ENCODE measurements at regions not wholly inside any gene's neighbourhood (a gene's known extent, or its start where the extent isn't known, plus 50 kb on each side); places are given as distances from the start of the nearest gene placed in this dataset.

DNA sequence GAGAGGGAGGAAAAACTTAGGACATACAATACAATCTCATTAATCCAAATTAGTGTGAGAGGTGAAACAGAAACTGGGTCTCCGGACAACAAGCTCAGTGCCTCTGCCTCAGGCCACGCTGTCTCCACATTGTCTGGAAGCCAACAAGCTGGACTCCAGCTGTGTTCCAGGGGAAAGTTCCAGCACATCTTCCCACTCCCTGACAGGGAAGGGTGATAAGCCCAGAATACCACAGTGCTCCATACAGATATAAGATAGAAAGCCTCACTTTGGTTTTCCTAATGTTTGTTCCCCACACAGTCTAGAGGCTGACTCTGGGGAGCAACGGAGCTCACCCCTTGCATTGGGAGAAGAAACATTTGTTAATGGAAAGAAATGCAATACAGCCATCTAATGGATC lies 117.1 kb upstream of the SPTLC3 start (continued):
- no peak for TF ChIP-seq BACH2 (CRISPR knock-in tag; IDR thresholded peaks at IDR 0.05; ENCODE audit: borderline replicate concordance)

DNA sequence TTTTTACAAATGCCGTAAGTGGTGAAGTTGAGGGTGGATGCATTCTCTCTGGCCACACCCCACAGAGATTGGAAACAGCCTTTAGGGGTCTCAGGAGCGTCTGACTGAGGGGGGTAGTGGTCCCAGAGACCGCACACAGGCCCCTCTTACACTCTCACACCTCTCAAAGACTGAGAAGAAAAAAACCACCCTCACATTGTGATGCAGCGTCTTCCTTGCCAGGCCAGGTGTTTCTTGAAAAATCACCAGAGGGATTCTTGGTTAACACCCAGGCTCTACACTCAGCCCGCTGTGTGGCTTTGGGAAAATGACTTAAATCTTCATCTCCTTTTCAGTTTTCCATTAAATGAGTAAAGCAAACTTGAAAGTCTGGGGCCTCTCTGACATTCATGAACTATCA lies 115.8 kb upstream of the SPTLC3 start:
- no peak for TF ChIP-seq TCF4 (CRISPR knock-in tag; IDR thresholded peaks at IDR 0.05; ENCODE audit: borderline replicate concordance)
- TF ChIP-seq, protein P1, sequence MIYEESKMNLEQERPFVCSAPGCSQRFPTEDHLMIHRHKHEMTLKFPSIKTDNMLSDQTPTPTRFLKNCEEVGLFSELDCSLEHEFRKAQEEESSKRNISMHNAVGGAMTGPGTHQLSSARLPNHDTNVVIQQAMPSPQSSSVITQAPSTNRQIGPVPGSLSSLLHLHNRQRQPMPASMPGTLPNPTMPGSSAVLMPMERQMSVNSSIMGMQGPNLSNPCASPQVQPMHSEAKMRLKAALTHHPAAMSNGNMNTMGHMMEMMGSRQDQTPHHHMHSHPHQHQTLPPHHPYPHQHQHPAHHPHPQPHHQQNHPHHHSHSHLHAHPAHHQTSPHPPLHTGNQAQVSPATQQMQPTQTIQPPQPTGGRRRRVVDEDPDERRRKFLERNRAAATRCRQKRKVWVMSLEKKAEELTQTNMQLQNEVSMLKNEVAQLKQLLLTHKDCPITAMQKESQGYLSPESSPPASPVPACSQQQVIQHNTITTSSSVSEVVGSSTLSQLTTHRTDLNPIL (CRISPR knock-in tag; IDR thresholded peaks at IDR 0.05; ENCODE audit: low read depth) = no peak
- TF ChIP-seq PPARA (CRISPR knock-in tag; IDR thresholded peaks at IDR 0.05; ENCODE audit: borderline replicate concordance) = no peak
- no peak for TF ChIP-seq ZNF8 (CRISPR knock-in tag; IDR thresholded peaks at IDR 0.05)
- ATAC-seq = no peak

DNA sequence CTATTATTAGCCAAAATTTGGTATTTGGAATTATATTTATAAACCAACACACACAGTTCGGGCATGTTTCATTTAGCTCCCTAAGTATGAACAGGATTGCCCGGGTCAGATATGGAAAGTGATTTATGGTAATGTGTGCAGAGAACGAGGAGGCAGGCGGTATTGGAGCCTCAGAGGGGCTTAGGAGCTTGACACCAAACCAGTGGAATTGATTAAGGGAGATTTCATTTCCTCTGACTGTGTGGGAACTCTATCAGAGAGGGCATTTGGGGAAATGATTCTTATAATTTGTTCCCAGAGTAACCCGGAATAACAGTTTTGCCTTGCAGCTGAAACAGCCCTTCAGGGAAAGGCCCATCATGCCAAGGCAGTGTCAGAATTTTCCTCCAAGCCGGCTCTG lies 115.1 kb upstream of the SPTLC3 start:
- no peak for ATAC-seq
- TF ChIP-seq ZNF70 (CRISPR knock-in tag; IDR thresholded peaks at IDR 0.05) (no peak), OSR1 (CRISPR knock-in tag; IDR thresholded peaks at IDR 0.05) (no peak), ISL1 (CRISPR knock-in tag; IDR thresholded peaks at IDR 0.05) (no peak)

DNA sequence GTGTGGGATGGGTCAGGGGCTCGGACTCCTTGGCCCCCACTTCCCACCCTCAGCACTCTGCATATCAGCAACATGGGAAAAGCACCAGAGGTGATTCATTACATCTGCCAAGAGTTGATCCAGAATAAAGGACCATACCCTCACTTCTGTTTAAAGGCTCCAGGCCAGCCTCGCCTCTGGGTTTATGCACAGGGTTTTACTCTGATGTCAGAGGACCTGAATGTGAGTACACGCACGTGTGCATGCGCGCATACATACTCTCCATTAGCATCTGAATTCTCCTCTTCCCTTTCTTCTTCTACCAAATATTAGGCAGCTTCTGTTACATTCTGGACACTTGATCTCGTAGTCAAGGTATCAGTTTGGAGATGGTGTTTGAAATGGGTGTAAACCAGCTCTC lies 114.7 kb upstream of the SPTLC3 start:
- TF ChIP-seq BACH2 (CRISPR knock-in tag; IDR thresholded peaks at IDR 0.05; ENCODE audit: borderline replicate concordance) (no peak), GLIS3 (CRISPR knock-in tag; IDR thresholded peaks at IDR 0.05) (no peak), CSDC2 (CRISPR knock-in tag; IDR thresholded peaks at IDR 0.05) (no peak), ZFP30 (CRISPR knock-in tag; IDR thresholded peaks at IDR 0.05) (no peak), ZNF70 (CRISPR knock-in tag; IDR thresholded peaks at IDR 0.05) (no peak), SNAI2 (CRISPR knock-in tag; IDR thresholded peaks at IDR 0.05) (no peak), OSR1 (CRISPR knock-in tag; IDR thresholded peaks at IDR 0.05) (no peak), ESRRG (CRISPR knock-in tag; IDR thresholded peaks at IDR 0.05) (no peak), ZNF8 (CRISPR knock-in tag; IDR thresholded peaks at IDR 0.05) (no peak), TOX (CRISPR knock-in tag; IDR thresholded peaks at IDR 0.05; ENCODE audit: borderline replicate concordance) (no peak), TCF4 (CRISPR knock-in tag; IDR thresholded peaks at IDR 0.05; ENCODE audit: borderline replicate concordance) (no peak)
- TF ChIP-seq, protein P2, sequence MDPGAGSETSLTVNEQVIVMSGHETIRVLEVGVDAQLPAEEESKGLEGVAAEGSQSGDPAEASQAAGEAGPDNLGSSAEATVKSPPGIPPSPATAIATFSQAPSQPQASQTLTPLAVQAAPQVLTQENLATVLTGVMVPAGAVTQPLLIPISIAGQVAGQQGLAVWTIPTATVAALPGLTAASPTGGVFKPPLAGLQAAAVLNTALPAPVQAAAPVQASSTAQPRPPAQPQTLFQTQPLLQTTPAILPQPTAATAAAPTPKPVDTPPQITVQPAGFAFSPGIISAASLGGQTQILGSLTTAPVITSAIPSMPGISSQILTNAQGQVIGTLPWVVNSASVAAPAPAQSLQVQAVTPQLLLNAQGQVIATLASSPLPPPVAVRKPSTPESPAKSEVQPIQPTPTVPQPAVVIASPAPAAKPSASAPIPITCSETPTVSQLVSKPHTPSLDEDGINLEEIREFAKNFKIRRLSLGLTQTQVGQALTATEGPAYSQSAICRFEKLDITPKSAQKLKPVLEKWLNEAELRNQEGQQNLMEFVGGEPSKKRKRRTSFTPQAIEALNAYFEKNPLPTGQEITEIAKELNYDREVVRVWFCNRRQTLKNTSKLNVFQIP (CRISPR knock-in tag; IDR thresholded peaks at IDR 0.05; ENCODE audit: borderline replicate concordance, low read depth) = no peak
- TF ChIP-seq, protein P3, sequence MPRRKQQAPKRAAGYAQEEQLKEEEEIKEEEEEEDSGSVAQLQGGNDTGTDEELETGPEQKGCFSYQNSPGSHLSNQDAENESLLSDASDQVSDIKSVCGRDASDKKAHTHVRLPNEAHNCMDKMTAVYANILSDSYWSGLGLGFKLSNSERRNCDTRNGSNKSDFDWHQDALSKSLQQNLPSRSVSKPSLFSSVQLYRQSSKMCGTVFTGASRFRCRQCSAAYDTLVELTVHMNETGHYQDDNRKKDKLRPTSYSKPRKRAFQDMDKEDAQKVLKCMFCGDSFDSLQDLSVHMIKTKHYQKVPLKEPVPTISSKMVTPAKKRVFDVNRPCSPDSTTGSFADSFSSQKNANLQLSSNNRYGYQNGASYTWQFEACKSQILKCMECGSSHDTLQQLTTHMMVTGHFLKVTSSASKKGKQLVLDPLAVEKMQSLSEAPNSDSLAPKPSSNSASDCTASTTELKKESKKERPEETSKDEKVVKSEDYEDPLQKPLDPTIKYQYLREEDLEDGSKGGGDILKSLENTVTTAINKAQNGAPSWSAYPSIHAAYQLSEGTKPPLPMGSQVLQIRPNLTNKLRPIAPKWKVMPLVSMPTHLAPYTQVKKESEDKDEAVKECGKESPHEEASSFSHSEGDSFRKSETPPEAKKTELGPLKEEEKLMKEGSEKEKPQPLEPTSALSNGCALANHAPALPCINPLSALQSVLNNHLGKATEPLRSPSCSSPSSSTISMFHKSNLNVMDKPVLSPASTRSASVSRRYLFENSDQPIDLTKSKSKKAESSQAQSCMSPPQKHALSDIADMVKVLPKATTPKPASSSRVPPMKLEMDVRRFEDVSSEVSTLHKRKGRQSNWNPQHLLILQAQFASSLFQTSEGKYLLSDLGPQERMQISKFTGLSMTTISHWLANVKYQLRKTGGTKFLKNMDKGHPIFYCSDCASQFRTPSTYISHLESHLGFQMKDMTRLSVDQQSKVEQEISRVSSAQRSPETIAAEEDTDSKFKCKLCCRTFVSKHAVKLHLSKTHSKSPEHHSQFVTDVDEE (CRISPR knock-in tag; IDR thresholded peaks at IDR 0.05) = no peak
- TF ChIP-seq, protein P4, sequence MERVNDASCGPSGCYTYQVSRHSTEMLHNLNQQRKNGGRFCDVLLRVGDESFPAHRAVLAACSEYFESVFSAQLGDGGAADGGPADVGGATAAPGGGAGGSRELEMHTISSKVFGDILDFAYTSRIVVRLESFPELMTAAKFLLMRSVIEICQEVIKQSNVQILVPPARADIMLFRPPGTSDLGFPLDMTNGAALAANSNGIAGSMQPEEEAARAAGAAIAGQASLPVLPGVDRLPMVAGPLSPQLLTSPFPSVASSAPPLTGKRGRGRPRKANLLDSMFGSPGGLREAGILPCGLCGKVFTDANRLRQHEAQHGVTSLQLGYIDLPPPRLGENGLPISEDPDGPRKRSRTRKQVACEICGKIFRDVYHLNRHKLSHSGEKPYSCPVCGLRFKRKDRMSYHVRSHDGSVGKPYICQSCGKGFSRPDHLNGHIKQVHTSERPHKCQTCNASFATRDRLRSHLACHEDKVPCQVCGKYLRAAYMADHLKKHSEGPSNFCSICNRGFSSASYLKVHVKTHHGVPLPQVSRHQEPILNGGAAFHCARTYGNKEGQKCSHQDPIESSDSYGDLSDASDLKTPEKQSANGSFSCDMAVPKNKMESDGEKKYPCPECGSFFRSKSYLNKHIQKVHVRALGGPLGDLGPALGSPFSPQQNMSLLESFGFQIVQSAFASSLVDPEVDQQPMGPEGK (CRISPR knock-in tag; IDR thresholded peaks at IDR 0.05; ENCODE audit: borderline replicate concordance) = no peak
- TF ChIP-seq, protein P1 (CRISPR knock-in tag; IDR thresholded peaks at IDR 0.05; ENCODE audit: low read depth) = no peak
- no peak for ATAC-seq

DNA sequence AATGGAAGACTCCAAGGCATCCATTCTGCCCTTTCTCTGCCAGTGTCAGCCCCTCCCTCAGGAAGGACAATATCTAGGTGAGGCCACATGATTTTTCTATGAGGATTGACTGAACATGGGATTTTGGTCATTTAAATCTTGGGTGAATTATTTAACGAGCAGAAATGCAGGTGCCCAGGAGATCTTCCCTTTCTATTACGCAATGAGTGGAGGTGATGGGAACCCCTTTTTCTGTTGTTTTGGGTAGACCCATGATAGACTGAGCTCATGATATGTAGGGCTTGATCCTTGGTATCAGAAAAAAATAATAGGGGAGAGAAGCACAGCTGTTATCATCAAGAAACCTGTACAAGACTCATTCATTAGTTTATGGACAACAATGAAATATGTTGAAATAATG lies 112.6 kb upstream of the SPTLC3 start:
- no peak for ATAC-seq
- TF ChIP-seq BACH2 (CRISPR knock-in tag; IDR thresholded peaks at IDR 0.05; ENCODE audit: borderline replicate concordance) (no peak), PPARA (CRISPR knock-in tag; IDR thresholded peaks at IDR 0.05; ENCODE audit: borderline replicate concordance) (no peak), TCF4 (CRISPR knock-in tag; IDR thresholded peaks at IDR 0.05; ENCODE audit: borderline replicate concordance) (no peak), ESRRG (CRISPR knock-in tag; IDR thresholded peaks at IDR 0.05) (no peak), ZNF8 (CRISPR knock-in tag; IDR thresholded peaks at IDR 0.05) (no peak), ZFP3 (CRISPR knock-in tag; IDR thresholded peaks at IDR 0.05) (no peak), OSR1 (CRISPR knock-in tag; IDR thresholded peaks at IDR 0.05) (no peak), ISL1 (CRISPR knock-in tag; IDR thresholded peaks at IDR 0.05) (no peak)
- TF ChIP-seq, protein P4 (CRISPR knock-in tag; IDR thresholded peaks at IDR 0.05; ENCODE audit: borderline replicate concordance) = no peak
- TF ChIP-seq, protein P2 (CRISPR knock-in tag; IDR thresholded peaks at IDR 0.05; ENCODE audit: borderline replicate concordance, low read depth) = no peak
- TF ChIP-seq, protein P5, sequence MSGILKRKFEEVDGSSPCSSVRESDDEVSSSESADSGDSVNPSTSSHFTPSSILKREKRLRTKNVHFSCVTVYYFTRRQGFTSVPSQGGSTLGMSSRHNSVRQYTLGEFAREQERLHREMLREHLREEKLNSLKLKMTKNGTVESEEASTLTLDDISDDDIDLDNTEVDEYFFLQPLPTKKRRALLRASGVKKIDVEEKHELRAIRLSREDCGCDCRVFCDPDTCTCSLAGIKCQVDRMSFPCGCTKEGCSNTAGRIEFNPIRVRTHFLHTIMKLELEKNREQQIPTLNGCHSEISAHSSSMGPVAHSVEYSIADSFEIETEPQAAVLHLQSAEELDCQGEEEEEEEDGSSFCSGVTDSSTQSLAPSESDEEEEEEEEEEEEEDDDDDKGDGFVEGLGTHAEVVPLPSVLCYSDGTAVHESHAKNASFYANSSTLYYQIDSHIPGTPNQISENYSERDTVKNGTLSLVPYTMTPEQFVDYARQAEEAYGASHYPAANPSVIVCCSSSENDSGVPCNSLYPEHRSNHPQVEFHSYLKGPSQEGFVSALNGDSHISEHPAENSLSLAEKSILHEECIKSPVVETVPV (CRISPR knock-in tag; IDR thresholded peaks at IDR 0.05) = no peak
